ENCODE measurements at regions not wholly inside any gene's neighbourhood (a gene's known extent, or its start where the extent isn't known, plus 50 kb on each side); places are given as distances from the start of the nearest gene placed in this dataset.

DNA sequence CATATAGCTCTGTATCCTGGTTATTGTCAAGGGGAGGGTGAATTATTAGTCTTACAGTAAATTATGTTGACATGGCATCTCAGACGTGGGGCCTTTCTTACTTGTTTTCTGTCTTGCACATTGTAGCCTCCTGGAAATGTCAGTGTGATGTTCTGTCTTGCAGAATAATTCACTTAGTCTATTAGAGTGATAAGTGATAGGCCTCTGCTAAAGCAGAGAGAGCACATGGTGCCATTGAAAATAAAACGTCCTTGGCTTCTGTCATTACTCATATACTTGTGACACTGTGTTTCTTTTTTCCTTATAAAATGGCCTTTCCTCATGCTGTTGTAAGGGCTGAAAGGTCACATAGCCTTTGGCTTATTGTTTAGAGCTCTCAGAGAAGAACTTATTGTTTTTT, 531.0 kb downstream of the EPM2A start:
- Histone ChIP-seq H3K4me1 (no peaks in the 10 kb centered on the region), H3K27ac (no peak overlapping the region), H3K36me3 (no peaks in the 10 kb centered on the region), H3K27me3 (no peaks in the 10 kb centered on the region), H3K9me3 (no peaks in the 10 kb centered on the region), H3K4me3 (no peak overlapping the region)
- no peak for TF ChIP-seq EP300 (IDR thresholded peaks at IDR 0.05)
- no peak for TF ChIP-seq POLR2A (IDR thresholded peaks at IDR 0.05)
- 62 to 70% methylated on average over 2 of the region's 2 CpGs for WGBS, 2 donors
- DNase-seq, result no peak
- ATAC-seq (ENCODE audit: low FRiP score in 2 of 2), result no peak

DNA sequence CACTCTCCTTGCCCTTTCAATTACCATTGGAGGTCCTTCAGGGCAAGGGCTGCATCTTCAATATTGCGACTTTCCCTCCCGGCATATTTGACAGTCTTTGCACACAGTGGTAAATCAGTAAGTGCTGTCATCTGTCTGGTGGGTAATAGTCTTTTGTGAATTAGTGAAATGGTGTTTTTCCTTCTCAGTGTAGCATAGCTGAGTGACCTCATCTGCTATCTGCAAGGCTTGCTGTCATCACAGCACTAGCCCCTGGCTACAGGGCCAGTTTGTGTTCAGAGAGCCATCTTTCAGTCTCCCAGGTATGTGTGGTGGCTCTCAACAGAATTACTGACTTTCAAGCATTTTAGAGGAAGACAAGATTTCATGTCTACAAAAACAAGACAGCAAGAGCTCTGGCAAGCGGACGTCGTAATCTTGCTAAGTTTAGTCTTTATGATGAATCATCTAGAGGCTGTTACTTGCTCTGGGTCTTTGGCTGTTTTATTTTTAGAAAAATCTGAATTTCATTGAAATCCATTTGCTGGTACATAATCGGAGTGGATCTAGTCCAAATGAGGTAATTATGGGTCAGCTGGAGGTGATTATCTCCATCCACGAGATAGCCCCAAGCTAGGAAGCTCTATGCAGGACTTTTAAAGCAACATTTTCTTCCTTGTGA, 528.9 kb downstream of the EPM2A start:
- no peaks in the 10 kb centered on the region for H3K36me3 ChIP-seq
- WGBS, 2 donors, result 77 to 85% methylated on average over 7 of the region's 7 CpGs
- H3K27me3 ChIP-seq, result no peaks in the 10 kb centered on the region
- H3K4me3 ChIP-seq, result no peak overlapping the region
- ATAC-seq (ENCODE audit: low FRiP score in 2 of 2), result peak in 1 of 2 donors; percentile 74
- DNase-seq, result no peak
- no peaks in the 10 kb centered on the region for H3K4me1 ChIP-seq
- TF ChIP-seq, protein P1, sequence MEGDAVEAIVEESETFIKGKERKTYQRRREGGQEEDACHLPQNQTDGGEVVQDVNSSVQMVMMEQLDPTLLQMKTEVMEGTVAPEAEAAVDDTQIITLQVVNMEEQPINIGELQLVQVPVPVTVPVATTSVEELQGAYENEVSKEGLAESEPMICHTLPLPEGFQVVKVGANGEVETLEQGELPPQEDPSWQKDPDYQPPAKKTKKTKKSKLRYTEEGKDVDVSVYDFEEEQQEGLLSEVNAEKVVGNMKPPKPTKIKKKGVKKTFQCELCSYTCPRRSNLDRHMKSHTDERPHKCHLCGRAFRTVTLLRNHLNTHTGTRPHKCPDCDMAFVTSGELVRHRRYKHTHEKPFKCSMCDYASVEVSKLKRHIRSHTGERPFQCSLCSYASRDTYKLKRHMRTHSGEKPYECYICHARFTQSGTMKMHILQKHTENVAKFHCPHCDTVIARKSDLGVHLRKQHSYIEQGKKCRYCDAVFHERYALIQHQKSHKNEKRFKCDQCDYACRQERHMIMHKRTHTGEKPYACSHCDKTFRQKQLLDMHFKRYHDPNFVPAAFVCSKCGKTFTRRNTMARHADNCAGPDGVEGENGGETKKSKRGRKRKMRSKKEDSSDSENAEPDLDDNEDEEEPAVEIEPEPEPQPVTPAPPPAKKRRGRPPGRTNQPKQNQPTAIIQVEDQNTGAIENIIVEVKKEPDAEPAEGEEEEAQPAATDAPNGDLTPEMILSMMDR (IDR thresholded peaks at IDR 0.05), result no peak
- TF ChIP-seq EP300 (IDR thresholded peaks at IDR 0.05), result no peak
- TF ChIP-seq POLR2A (IDR thresholded peaks at IDR 0.05), result no peak
- no peak for TF ChIP-seq POLR2AphosphoS5 (IDR thresholded peaks at IDR 0.05)
- no peaks in the 10 kb centered on the region for H3K9me3 ChIP-seq
- no peak overlapping the region for H3K27ac ChIP-seq

DNA sequence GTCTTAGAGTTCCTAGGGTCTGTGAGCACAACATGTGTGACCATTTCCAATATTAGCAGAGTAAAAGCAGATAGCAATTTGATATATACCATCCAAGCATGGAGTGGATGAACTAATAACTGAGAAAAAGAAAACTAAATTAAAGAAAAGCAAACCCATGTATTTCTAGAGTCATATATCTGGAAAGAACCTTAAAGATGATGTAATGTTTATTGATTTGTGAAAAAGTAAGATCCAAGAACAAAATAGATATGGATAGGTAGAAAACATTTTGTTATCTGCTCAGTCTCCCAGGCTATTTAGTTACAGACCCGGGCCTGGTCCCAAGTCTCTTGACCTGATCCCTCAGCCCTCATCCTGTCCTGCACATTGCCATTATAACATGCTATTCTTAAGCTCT, 526.8 kb downstream of the EPM2A start:
- TF ChIP-seq, protein P1 (IDR thresholded peaks at IDR 0.05), result no peak
- TF ChIP-seq EP300 (IDR thresholded peaks at IDR 0.05), result no peak
- TF ChIP-seq POLR2A (IDR thresholded peaks at IDR 0.05), result no peak
- TF ChIP-seq POLR2AphosphoS5 (IDR thresholded peaks at IDR 0.05), result no peak
- ATAC-seq (ENCODE audit: low FRiP score in 2 of 2) (no peak), DNase-seq (no peak)
- Histone ChIP-seq H3K4me1 (no peaks in the 10 kb centered on the region), H3K27me3 (no peaks in the 10 kb centered on the region), H3K9me3 (no peaks in the 10 kb centered on the region), H3K4me3 (no peak overlapping the region), H3K27ac (no peak overlapping the region), H3K36me3 (no peaks in the 10 kb centered on the region)
- WGBS, 2 donors, result 74 to 75% methylated on average over 1 of the region's 1 CpG

DNA sequence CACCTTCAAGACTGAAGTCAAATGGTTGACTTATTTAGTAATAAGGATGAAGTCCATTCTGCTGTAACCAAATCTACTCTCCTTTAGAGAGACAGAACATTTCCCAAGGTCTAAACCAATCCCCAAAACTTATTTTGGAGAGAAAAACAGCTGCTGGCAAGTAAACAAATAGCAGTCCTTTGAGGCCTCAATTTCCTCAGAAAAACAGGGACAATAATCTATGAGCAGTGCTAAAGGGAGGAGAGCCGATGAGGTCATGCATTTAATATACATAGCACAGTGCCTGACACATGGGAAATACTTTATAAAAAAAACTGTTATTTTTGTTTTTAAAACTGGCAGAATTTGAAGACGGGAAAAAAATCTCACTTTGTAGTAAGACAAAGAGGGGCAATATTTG, 526.0 kb downstream of the EPM2A start:
- H3K27me3 ChIP-seq, result no peaks in the 10 kb centered on the region
- no peaks in the 10 kb centered on the region for H3K36me3 ChIP-seq
- DNase-seq, result no peak
- no peak for TF ChIP-seq POLR2A (IDR thresholded peaks at IDR 0.05)
- no peak for TF ChIP-seq EP300 (IDR thresholded peaks at IDR 0.05)
- TF ChIP-seq, protein P1 (IDR thresholded peaks at IDR 0.05), result no peak
- no peak for TF ChIP-seq POLR2AphosphoS5 (IDR thresholded peaks at IDR 0.05)
- no peaks in the 10 kb centered on the region for H3K9me3 ChIP-seq
- no peaks in the 10 kb centered on the region for H3K4me1 ChIP-seq
- H3K27ac ChIP-seq, result no peak overlapping the region
- no peak overlapping the region for H3K4me3 ChIP-seq
- WGBS, 2 donors, result 90 to 92% methylated on average over 2 of the region's 2 CpGs
- no peak for ATAC-seq (ENCODE audit: low FRiP score in 2 of 2)

GRCh38 chr6:145212813-145213212, 522.5 kb downstream of the EPM2A start:
- H3K27ac ChIP-seq, result no peak overlapping the region
- no peaks in the 10 kb centered on the region for H3K36me3 ChIP-seq
- TF ChIP-seq, protein P1 (IDR thresholded peaks at IDR 0.05), result no peak
- TF ChIP-seq EP300 (IDR thresholded peaks at IDR 0.05) (no peak), POLR2AphosphoS5 (IDR thresholded peaks at IDR 0.05) (no peak), POLR2A (IDR thresholded peaks at IDR 0.05) (no peak)
- no peak for ATAC-seq (ENCODE audit: low FRiP score in 2 of 2)
- no peaks in the 10 kb centered on the region for H3K4me1 ChIP-seq
- no peak for DNase-seq
- H3K27me3 ChIP-seq, result no peaks in the 10 kb centered on the region
- H3K4me3 ChIP-seq, result no peak overlapping the region
- no peaks in the 10 kb centered on the region for H3K9me3 ChIP-seq

Measured in upper lobe of left lung (tissue), 6 donors.